Suprapubic skin (tissue), 4 donors: ENCODE measurements at regions not wholly inside any gene's neighbourhood (a gene's known extent, or its start where the extent isn't known, plus 50 kb on each side); places are given as distances from the start of the nearest gene placed in this dataset.

ENCODE experiments used
- CTCF ChIP-seq, 2 donors: fragments of 200-600 bp in 1 of 2; fragments of 450-650 bp in 1 of 2; sonication (generic) in 1 of 2; IDR thresholded peaks; one replicate each; pipeline ENCODE4 v1.5.1; 2016 to 2019; ENCODE audit warnings: antibody characterized with exemption in 2 of 2, mild to moderate bottlenecking in 1 of 2, moderate library complexity in 1 of 2
- POLR2A ChIP-seq, 2 donors: fragments of 450-650 bp; IDR thresholded peaks; one replicate each; pipeline ENCODE4 v1.6.1; 2017; ENCODE audit warnings: antibody characterized with exemption in 2 of 2, mild to moderate bottlenecking in 2 of 2, moderate library complexity in 2 of 2
- POLR2AphosphoS5 ChIP-seq, 3 donors: sonication (generic); formaldehyde crosslinking; IDR thresholded peaks; one replicate each; pipeline ENCODE4 v1.6.1; 2017; ENCODE audit warnings: antibody characterized with exemption in 3 of 3

GRCh38 chr2:7840651-7841380 is 841.0 kb upstream of the ID2 start:
- no peak for TF ChIP-seq CTCF (IDR thresholded peaks at IDR 0.05)
- TF ChIP-seq POLR2AphosphoS5 (IDR thresholded peaks at IDR 0.05), result no peak
- no peak for TF ChIP-seq POLR2A (IDR thresholded peaks at IDR 0.05)
